Stimulated activated CD4-positive, alpha-beta T cell treated with anti-CD3 and anti-CD28 coated beads, Interleukin-2, amount 100 ng/mL, for 24 hours (primary cell): ENCODE measurements at regions not wholly inside any gene's neighbourhood (a gene's known extent, or its start where the extent isn't known, plus 50 kb on each side); places are given as distances from the start of the nearest gene placed in this dataset.
"Not testable (repeated sequence)": the region's sequence is repeated elsewhere in the genome, so short reads cannot be mapped to it uniquely, and the experiment has no call there.

Source experiments
- DNase-seq, 2 donors: peaks; one replicate each; pipeline ENCODE4 v3.0.0-alpha.2; 2020

DNA sequence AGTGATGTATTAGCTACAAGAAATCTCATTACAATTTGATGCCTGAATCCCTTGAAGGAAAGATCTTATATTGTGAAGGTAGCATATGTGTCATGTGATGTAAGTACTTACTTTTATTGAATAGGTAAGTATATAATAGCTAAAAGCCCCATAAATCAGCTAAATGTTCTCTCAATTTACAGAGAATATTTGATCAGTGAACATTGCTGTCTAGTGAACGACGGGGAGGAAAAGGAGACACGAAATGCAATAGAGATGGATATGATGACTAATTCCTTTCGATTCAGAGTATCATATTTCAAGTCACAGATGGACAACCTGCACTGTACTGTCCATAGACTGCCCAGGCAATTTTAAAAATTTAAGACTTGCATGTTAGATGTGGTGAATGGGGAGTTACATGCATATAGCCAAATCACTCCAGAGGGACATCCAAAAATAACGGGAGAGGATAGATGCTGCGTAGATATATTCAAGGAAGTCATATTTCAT is 462.1 kb upstream of the CDIN1 start:
- DNase-seq: no peak

- DNase-seq: no peak
These were observed 453.2 kb upstream of the CDIN1 start for GRCh38 chr15:36126194-36126593.

DNA sequence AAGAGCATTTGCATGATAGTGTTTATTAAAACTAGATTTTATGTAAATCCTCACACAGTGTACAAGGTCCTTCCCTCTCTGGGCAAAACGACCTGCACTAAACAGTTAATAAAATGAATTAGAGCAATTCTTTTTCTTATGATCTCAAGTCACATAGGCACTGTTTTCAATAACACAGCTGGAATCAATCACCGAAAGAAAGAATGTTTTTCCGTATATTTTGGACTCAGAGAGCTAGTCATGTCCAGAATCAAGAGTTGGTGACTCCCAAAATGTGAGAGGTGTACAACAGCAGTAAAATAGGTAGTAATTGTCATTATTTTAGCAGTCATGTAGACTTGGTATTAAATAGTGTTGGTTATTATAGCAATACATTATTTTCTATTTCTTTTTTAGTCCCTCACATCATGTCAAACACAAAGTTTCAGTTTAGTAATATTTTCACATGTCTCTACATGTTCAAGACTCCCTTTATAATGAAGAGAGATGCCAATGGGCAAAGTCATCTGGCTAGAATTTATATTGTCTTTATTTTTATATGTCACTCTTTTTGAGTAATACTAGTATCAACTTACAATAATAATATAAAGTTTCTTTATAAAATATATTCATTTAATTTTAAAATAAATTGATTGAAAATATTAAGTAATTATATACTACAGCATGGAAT is 448.6 kb upstream of the CDIN1 start:
- DNase-seq: no peak

GRCh38 chr15:36133742-36134141 is 445.7 kb upstream of the CDIN1 start:
- DNase-seq: no peak

- DNase-seq: no peak
These were observed 443.4 kb upstream of the CDIN1 start for GRCh38 chr15:36136049-36136448.

DNA sequence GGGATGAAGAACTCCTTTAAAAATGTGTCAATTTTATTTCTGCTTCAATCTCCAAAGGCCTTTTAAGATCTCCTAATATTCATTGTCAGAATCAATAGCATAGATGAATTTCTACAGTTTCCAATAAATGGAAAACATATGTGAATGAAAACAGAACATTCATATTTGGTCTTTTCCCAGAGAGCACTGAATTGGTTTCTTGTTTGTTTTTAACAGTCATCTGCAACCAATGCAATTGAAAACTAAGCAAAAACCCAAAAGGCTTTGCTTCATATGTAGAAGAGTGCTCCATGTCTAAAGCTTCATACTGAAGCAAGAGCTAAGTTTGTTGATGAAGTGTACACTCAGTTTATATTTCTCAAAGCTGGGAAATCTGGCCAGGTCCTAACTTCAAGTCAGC is 426.5 kb upstream of the CDIN1 start:
- no peak for DNase-seq

DNA sequence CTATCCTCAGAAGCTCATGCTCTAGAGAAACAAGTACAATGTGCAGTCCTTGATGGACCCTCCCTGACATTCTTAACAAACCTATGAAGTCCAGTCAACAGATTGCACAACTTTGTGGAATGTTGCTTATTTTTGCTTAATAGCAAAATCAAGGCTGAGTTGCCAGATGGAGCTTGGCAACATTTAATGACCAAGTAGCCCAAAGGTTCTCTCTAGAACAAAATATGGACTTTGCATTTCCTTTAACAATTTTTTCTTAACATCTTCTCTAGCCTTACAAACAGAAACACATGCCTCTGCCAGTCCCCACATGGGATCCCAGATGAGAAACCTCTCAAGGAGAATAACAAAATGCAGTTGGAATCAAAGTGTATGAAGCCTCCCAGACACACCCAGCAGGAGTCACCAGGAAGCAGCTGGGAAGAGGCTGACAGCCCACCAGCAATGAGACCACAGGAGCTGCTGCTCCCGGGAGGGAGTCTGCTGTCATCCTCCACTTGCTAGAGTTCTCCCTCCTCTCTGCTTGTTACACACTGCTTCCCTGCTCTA is 422.5 kb upstream of the CDIN1 start:
- DNase-seq: no peak

DNA sequence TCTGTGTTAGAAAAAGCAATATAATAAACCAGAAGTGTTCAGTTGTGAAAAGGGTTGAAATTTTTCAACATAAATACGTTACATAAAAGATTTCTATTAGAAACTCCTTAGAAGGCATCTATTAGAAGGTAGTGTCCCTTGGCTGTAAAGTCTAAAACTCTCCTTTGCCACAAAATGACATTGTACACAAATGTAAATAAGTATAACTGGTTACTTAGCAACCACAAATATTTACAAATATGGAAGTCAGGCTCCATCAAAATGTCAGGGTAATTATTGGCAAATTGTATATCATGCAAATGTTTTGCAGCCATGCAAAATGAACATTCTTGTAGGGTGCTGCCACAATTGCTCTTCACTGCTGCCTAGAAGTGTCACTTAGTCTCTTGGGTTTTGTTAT is 419.1 kb upstream of the CDIN1 start:
- DNase-seq: no peak

DNA sequence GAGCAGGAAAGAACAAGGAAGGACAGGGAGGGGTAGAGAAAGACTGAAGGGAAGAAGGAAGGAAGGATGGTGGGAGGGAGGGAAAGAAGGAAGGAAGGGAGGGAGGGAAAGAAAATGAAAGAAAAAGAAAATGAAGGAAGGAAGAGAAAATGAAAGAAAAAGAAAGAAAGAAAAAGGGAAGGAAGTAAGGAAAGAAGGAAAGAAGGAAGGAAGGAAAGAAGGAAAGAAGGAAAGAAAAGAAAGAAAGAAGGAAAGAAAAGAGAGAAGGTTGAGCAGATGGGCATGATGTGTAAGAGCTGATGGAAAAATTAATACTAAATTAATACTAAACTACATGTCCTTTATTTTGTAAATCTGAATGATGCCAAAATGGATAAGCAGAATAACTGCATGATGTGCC is 418.3 kb upstream of the CDIN1 start:
- no peak for DNase-seq

- no peak for DNase-seq
These were observed 417.6 kb upstream of the CDIN1 start for GRCh38 chr15:36161771-36162212.

GRCh38 chr15:36163983-36164382 is 415.4 kb upstream of the CDIN1 start:
- not testable (repeated sequence) for DNase-seq

DNA sequence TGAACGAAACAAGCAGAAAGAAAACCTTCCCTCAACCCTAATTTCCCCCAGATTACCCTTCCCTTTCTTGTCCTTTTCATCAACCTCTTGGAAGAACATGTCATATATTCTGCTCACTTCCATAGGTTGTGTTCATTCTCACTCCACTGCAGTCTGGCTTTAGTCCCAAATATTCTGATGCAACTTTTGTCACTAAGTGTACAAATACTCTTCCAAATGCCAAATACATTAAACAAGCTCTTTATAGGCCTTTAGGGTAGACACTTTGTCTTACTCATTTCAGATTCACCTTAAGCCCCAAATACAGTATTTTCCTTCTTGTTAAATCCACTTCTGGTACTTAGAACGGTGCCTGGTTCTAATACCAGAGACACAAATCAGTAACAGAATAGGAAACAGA is 406.5 kb upstream of the CDIN1 start:
- no peak for DNase-seq

DNA sequence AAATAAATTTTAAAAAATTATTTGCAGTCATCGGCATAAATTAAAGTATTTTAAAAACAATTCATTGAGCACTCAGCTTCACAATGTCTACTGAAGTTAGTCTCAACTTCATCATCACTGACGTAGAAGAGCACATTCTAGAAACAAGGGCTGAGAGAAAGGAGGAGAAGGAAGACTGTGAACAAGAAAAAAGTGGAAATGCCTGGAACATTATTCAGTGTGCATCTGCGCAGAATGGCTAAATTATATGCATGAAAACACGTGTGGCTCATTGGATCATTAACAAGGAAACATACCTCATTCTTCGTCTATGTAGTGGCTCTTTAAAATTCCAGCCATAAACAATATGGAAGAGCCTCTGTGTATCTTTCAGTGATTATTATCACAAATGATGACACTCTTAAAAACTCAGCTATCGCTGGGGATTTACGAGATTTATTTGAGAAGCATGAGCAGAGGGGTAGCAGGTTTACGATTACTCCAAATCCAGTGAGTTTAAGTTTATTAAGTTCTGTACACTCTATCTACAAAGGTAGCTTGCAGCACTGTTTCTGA is 404.2 kb upstream of the CDIN1 start:
- no peak for DNase-seq

- DNase-seq: no peak
These were observed 403.6 kb upstream of the CDIN1 start for GRCh38 chr15:36175741-36176291.

DNA sequence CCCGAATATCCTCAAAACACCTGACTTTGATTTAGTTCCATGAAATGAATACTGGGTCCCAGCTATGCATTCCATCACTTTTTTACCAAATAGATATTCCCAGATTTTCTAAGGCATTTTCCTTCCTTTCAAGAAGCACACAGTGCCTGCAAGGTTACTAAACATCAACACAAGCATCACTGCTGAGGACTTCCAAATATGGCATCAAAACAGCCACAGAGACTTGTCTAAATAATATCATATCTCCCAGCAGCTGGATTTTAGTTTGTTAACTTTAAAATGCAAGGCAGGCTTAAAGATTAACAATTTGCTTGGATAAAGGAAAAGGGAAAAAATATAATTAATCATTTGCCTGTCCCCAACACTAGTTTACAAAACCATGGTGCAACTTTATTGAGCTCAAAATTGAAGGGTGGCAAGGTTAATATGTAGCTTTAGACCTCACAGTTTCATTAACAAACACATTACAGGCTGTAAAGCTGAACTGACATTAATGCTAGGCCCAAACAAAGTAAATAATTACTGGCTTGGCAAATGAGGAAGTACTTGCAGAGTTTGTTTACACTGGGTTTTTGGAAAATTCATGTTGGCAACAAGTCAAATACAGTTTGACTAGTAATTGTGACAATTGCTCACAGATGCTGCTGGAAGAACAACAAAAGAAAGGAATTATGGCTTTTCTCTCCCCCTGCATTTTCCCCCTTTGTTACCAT is 401.7 kb upstream of the CDIN1 start:
- DNase-seq: no peak

DNA sequence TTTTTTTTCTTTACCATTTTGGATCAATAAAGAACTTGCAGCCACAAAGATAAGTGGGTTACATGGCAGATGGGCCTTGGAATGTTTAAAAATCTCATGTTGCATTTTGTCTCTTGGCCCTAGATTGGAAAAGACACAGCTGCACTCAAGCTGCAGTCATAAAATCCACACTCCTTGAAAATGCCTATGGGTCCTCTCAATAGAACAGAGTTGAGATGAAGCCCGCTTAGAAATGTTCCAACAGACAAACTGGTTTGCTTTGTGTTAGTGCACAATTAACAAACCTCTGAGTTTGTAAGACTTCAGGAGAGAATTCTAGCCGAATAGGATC is 401.2 kb upstream of the CDIN1 start:
- DNase-seq: no peak

GRCh38 chr15:36183201-36183600 is 396.2 kb upstream of the CDIN1 start:
- no peak for DNase-seq

- DNase-seq: no peak
These were observed 394.0 kb upstream of the CDIN1 start for GRCh38 chr15:36185438-36185837.

DNA sequence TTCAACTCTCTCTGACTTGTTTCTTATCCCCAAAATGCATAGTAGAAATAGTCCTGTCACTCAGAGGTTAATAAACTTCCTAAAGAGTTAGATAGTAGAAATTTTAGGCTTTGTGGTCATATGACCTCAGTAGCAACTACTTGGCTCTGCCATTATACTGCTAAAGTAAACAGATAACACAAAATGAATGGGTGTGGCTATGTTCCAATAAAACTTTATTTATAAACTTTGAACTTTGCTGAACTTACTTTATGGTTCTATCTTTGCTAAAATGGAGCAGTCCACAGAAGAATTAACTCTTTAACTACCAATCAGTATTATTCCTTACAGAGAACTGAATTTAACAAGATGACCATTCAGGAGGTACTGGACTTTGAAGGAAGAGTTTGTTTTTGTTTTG is 393.6 kb upstream of the CDIN1 start:
- DNase-seq: no peak

DNA sequence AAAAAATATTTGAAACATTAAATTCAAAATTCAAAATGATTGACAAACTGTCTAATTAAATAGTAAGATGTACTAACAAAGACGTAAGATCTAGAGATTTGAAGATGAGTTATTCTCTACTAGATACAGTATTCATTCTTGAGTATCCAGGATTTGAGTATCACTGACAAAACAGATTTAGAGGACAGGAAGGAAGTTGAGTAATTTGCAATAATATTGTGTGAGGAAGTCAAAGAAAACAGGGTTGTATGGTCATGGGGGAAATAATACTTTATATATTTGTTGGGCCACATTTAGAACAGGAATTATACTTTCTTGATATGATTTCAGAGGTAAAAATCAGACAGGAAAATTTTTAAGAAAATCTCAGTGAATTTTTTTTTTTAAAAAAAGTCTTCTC is 393.1 kb upstream of the CDIN1 start:
- no peak for DNase-seq

DNA sequence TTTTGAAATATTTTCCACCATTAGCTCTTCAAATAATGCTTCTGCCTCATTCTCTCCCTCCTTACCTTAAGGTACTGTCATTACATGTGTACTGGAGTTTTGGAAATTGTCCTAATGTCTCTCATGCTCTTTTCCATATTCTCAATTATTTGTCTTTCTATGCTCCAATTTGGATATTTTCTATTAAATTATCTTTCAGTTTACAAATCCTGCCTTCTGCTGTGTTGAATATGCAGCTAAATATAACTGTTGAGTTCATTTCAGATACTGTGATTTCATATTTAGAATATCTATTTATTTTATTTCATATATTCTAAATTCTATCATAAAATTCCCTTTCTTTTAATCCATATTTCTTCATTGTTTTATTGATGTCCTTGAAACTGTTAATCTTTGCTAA is 388.0 kb upstream of the CDIN1 start:
- DNase-seq: no peak

- not testable (repeated sequence) for DNase-seq
These were observed 383.9 kb upstream of the CDIN1 start for GRCh38 chr15:36195361-36196007.

GRCh38 chr15:36208868-36209582 is 370.4 kb upstream of the CDIN1 start:
- DNase-seq: no peak
